ENCODE measurements at regions not wholly inside any gene's neighbourhood (a gene's known extent, or its start where the extent isn't known, plus 50 kb on each side); places are given as distances from the start of the nearest gene placed in this dataset.

GRCh38 chr11:45530111-45530510 is 135.3 kb downstream of the CHST1 start:
- TF ChIP-seq CTCF (IDR thresholded peaks at IDR 0.05) (no peak), POLR2A (IDR thresholded peaks at IDR 0.05) (no peak)
